Activated B cell treated with CpG ODN at 0.5 μM for 24 hours (primary cell): ENCODE measurements at regions not wholly inside any gene's neighbourhood (a gene's known extent, or its start where the extent isn't known, plus 50 kb on each side); places are given as distances from the start of the nearest gene placed in this dataset.

Source experiments
- ATAC-seq: fragments of 200-7000 bp; cut with Tn5 transposase; one replicate; pipeline ENCODE4 v1.10.0; 2021; ENCODE audit warnings: low read depth, mild to moderate bottlenecking, moderate library complexity
- CTCF ChIA-PET: fragments of 350-600 bp; sonication (Branson Sonifier 250); formaldehyde crosslinking; loops from one replicate; lab custom pipeline; 2021; ENCODE audit warnings: antibody characterized with exemption; lab: Charles Lee
- POLR2A ChIA-PET: fragments of 350-600 bp; sonication (Branson Sonifier 250); formaldehyde crosslinking; loops from one replicate; lab custom pipeline; 2021; ENCODE audit warnings: antibody characterized with exemption; lab: Charles Lee
- DNase-seq: peaks from one replicate; pipeline ENCODE4 v3.0.0; 2022
- H3K27ac Mint-ChIP-seq: one replicate; pipeline ENCODE4 v1.8.0; 2020; ENCODE audit warnings: mixed read lengths
- H3K27me3 Mint-ChIP-seq: one replicate; pipeline ENCODE4 v1.8.0; 2021; ENCODE audit warnings: mixed read lengths
- H3K36me3 Mint-ChIP-seq: one replicate; pipeline ENCODE4 v1.8.0; 2021; ENCODE audit warnings: low read depth, mixed read lengths
- H3K4me1 Mint-ChIP-seq: one replicate; pipeline ENCODE4 v1.8.0; 2021; ENCODE audit warnings: mixed read lengths
- H3K4me3 Mint-ChIP-seq: one replicate; pipeline ENCODE4 v1.8.0; 2020; ENCODE audit warnings: mild to moderate bottlenecking, mixed read lengths
- H3K9me3 Mint-ChIP-seq: one replicate; pipeline ENCODE4 v1.8.0; 2020; ENCODE audit warnings: mixed read lengths
- intact Hi-C: fragments of 100-400 bp; cut with micrococcal nuclease; formaldehyde crosslinking; loops from one replicate; pipeline ENCODE4 v1.15.1; 2024
- TF ChIP-seq, protein P1 (sequence below): fragments of 200-600 bp; IDR thresholded peaks from one replicate; pipeline ENCODE4 v1.8.0; 2022; ENCODE audit warnings: antibody characterized with exemption, mild to moderate bottlenecking

DNA sequence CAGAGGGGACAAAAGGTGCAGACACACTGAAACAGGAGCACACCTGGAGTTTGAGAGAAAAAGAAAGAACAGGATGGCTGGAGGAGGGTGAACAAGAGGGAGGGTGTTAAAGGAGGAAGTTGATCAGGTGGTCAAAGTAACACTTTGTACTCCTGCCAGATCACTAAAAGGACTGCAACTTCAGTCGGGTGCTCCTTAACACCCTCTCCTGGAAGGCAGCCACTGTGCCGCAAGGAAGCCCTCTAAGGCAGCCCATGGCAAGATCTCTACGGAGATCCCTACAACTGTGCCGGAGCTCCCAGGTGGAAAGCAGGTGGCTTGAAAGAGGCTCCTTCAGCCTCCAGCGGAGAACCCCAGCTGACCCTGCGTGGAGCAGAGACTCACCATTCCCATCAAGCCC is 124.4 kb upstream of the MSX2 start:
- Mint-ChIP-seq H3K4me1 (no peaks in the 10 kb centered on the region), H3K36me3 (no peaks in the 10 kb centered on the region), H3K4me3 (no peak overlapping the region), H3K27me3 (peaks cover 3% of the 10 kb centered on the region), H3K9me3 (peaks cover 2% of the 10 kb centered on the region), H3K27ac (no peak overlapping the region)
- ChIA-PET POLR2A (no interaction called here), CTCF (no interaction called here)
- intact Hi-C loops = no loop called here
- TF ChIP-seq, protein P1, sequence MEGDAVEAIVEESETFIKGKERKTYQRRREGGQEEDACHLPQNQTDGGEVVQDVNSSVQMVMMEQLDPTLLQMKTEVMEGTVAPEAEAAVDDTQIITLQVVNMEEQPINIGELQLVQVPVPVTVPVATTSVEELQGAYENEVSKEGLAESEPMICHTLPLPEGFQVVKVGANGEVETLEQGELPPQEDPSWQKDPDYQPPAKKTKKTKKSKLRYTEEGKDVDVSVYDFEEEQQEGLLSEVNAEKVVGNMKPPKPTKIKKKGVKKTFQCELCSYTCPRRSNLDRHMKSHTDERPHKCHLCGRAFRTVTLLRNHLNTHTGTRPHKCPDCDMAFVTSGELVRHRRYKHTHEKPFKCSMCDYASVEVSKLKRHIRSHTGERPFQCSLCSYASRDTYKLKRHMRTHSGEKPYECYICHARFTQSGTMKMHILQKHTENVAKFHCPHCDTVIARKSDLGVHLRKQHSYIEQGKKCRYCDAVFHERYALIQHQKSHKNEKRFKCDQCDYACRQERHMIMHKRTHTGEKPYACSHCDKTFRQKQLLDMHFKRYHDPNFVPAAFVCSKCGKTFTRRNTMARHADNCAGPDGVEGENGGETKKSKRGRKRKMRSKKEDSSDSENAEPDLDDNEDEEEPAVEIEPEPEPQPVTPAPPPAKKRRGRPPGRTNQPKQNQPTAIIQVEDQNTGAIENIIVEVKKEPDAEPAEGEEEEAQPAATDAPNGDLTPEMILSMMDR = no peak
- ATAC-seq (no peak), DNase-seq (no peak)

DNA sequence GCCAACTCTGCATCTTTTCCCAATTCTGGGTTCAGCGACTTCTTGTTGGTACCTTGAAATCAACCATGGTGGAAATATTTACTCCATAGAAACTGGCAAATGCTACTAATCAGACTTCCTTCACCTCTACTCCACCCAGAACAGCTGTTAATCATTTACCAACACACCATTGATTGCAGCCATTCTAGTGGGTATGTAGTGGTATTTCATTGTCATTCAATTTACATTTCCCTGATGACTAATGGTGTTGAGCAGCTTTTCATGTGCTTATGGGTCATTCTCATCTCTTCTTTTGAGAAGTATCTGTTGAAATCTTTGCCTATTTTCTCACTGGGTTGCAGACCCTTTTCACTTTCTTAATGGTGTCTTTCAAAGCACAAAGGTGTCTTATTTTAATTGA is 122.4 kb upstream of the MSX2 start:
- H3K27me3 Mint-ChIP-seq = peaks cover 3% of the 10 kb centered on the region
- TF ChIP-seq, protein P1 = no peak
- no peaks in the 10 kb centered on the region for H3K36me3 Mint-ChIP-seq
- H3K4me3 Mint-ChIP-seq = no peak overlapping the region
- peaks cover 2% of the 10 kb centered on the region for H3K9me3 Mint-ChIP-seq
- ChIA-PET POLR2A (no interaction called here), CTCF (no interaction called here)
- no peaks in the 10 kb centered on the region for H3K4me1 Mint-ChIP-seq
- no peak for ATAC-seq
- H3K27ac Mint-ChIP-seq = no peak overlapping the region
- intact Hi-C loops = no loop called here
- DNase-seq = no peak

- ChIA-PET CTCF (no interaction called here), POLR2A (no interaction called here)
- H3K27me3 Mint-ChIP-seq = no peaks in the 10 kb centered on the region
- intact Hi-C loops = no loop called here
- no peak overlapping the region for H3K4me3 Mint-ChIP-seq
- ATAC-seq = no peak
- no peaks in the 10 kb centered on the region for H3K4me1 Mint-ChIP-seq
- H3K36me3 Mint-ChIP-seq = no peaks in the 10 kb centered on the region
- peaks cover 2% of the 10 kb centered on the region for H3K9me3 Mint-ChIP-seq
- no peak for DNase-seq
- TF ChIP-seq, protein P1 = no peak
- no peak overlapping the region for H3K27ac Mint-ChIP-seq
Observed at GRCh38 chr5:174606153-174606552, 118.2 kb upstream of the MSX2 start.

GRCh38 chr5:174606646-174607045 is 117.7 kb upstream of the MSX2 start:
- POLR2A ChIA-PET = no interaction called here
- TF ChIP-seq, protein P1 = no peak
- CTCF ChIA-PET = no interaction called here
- Mint-ChIP-seq H3K27me3 (no peaks in the 10 kb centered on the region), H3K27ac (no peak overlapping the region), H3K36me3 (no peaks in the 10 kb centered on the region), H3K4me1 (no peaks in the 10 kb centered on the region), H3K4me3 (no peak overlapping the region), H3K9me3 (peaks cover 2% of the 10 kb centered on the region)
- intact Hi-C loops = no loop called here
- ATAC-seq (no peak), DNase-seq (no peak)

- CTCF ChIA-PET = no interaction called here
- peaks cover 2% of the 10 kb centered on the region for H3K9me3 Mint-ChIP-seq
Observed at GRCh38 chr5:174607205-174607604, 117.2 kb upstream of the MSX2 start.

More at GRCh38 chr5:174607205-174607604, 117.2 kb upstream of the MSX2 start:
- ATAC-seq (no peak), DNase-seq (no peak)
- intact Hi-C loops = no loop called here
- POLR2A ChIA-PET = no interaction called here
- no peak overlapping the region for H3K27ac Mint-ChIP-seq
- H3K4me3 Mint-ChIP-seq = no peak overlapping the region
- H3K36me3 Mint-ChIP-seq = no peaks in the 10 kb centered on the region
- no peaks in the 10 kb centered on the region for H3K4me1 Mint-ChIP-seq
- H3K27me3 Mint-ChIP-seq = no peaks in the 10 kb centered on the region
- TF ChIP-seq, protein P1 = no peak
